ENCODE measurements at regions not wholly inside any gene's neighbourhood (a gene's known extent, or its start where the extent isn't known, plus 50 kb on each side); places are given as distances from the start of the nearest gene placed in this dataset.
"Not testable (repeated sequence)": the region's sequence is repeated elsewhere in the genome, so short reads cannot be mapped to it uniquely, and the experiment has no call there.

- Histone ChIP-seq H3K4me1 (ENCODE audit: control insufficient read depth, insufficient read depth, low read length) (no peaks in the 10 kb centered on the region), H3K9ac (ENCODE audit: low read length) (no peak overlapping the region), H3K27ac (ENCODE audit: low read depth, low read length) (no peak overlapping the region), H3K4me3 (ENCODE audit: low read length) (peak overlapping the region; percentile 14), H3K27me3 (ENCODE audit: control insufficient read depth, insufficient read depth, low read length) (peaks cover 2% of the 10 kb centered on the region), H3K36me3 (ENCODE audit: control insufficient read depth, insufficient read depth, low read length) (no peaks in the 10 kb centered on the region)
These were observed 266.3 kb downstream of the AACS start for GRCh38 chr12:125331342-125332052.

DNA sequence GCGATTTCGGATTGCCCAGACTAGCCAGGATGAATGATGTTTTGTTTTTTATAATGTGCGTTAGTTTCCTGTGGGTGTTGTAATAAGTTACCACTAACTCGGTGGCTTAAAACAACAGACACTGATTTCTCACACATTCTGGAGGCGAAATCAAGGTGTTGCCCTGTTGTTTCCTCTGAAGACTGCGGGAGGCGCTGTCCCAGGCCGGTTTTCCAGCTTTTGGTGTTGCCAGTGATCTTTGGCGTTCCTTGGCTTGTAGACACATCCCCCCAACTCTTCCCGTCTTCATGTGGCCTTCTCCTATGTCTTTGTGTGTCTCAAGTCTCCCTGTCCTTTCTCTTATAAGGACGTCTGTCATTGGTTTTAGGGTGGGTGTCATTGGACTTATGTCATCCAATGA lies 267.7 kb downstream of the AACS start:
- H3K27ac ChIP-seq (ENCODE audit: low read depth, low read length): no peak overlapping the region
- H3K4me3 ChIP-seq (ENCODE audit: low read length): no peak overlapping the region
- H3K27me3 ChIP-seq (ENCODE audit: control insufficient read depth, insufficient read depth, low read length): peaks cover 2% of the 10 kb centered on the region
- no peaks in the 10 kb centered on the region for H3K36me3 ChIP-seq (ENCODE audit: control insufficient read depth, insufficient read depth, low read length)
- no peaks in the 10 kb centered on the region for H3K4me1 ChIP-seq (ENCODE audit: control insufficient read depth, insufficient read depth, low read length)
- no peak overlapping the region for H3K9ac ChIP-seq (ENCODE audit: low read length)

- no peak overlapping the region for H3K27ac ChIP-seq (ENCODE audit: low read depth, low read length)
- peaks cover 2% of the 10 kb centered on the region for H3K27me3 ChIP-seq (ENCODE audit: control insufficient read depth, insufficient read depth, low read length)
- H3K4me1 ChIP-seq (ENCODE audit: control insufficient read depth, insufficient read depth, low read length): no peaks in the 10 kb centered on the region
- no peaks in the 10 kb centered on the region for H3K36me3 ChIP-seq (ENCODE audit: control insufficient read depth, insufficient read depth, low read length)
- no peak overlapping the region for H3K4me3 ChIP-seq (ENCODE audit: low read length)
- H3K9ac ChIP-seq (ENCODE audit: low read length): no peak overlapping the region
These were observed 271.0 kb downstream of the AACS start for GRCh38 chr12:125336246-125336645.

DNA sequence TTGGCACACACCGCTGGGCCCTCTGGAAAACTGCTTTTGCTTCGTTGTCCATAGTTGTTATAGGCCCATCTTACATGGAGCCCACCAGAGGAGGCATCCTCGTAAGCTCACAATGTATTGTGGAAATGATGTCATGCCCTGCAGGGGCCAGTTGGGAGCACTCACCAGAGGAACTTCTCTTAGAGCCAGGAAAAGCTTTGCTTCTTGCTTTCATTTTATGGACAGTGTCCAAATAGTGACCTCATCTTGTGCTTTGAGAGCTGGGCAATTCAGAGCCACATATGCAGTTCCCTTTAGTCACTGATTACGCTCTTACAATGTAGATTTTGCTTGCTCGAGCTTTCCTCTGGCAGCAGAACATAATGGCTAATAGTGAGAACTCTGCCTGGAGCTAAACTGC lies 275.6 kb downstream of the AACS start:
- H3K4me1 ChIP-seq (ENCODE audit: control insufficient read depth, insufficient read depth, low read length): no peaks in the 10 kb centered on the region
- H3K27me3 ChIP-seq (ENCODE audit: control insufficient read depth, insufficient read depth, low read length): no peaks in the 10 kb centered on the region
- no peak overlapping the region for H3K4me3 ChIP-seq (ENCODE audit: low read length)
- H3K36me3 ChIP-seq (ENCODE audit: control insufficient read depth, insufficient read depth, low read length): no peaks in the 10 kb centered on the region
- no peak overlapping the region for H3K9ac ChIP-seq (ENCODE audit: low read length)
- H3K27ac ChIP-seq (ENCODE audit: low read depth, low read length): no peak overlapping the region

DNA sequence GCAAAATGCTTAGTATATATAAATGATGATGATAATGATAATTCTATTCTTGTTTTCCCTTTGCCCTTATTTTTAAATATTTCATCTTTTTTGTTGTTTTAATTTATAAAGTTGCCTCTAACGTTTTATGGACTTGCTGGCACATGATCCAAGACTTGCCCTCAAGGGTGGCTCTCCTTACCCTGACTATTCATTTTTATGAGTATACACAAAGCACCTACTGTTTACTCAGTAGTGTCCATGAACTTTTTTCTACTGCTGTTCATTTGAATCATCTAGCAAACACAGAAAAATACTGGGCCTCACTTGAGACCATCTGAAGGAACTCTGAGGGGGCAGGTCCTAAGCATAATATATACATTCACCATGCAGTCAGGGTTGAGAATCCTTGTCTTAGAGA lies 276.2 kb downstream of the AACS start:
- Histone ChIP-seq H3K27me3 (ENCODE audit: control insufficient read depth, insufficient read depth, low read length) (no peaks in the 10 kb centered on the region), H3K36me3 (ENCODE audit: control insufficient read depth, insufficient read depth, low read length) (no peaks in the 10 kb centered on the region), H3K27ac (ENCODE audit: low read depth, low read length) (no peak overlapping the region), H3K4me3 (ENCODE audit: low read length) (no peak overlapping the region), H3K4me1 (ENCODE audit: control insufficient read depth, insufficient read depth, low read length) (no peaks in the 10 kb centered on the region), H3K9ac (ENCODE audit: low read length) (no peak overlapping the region)

DNA sequence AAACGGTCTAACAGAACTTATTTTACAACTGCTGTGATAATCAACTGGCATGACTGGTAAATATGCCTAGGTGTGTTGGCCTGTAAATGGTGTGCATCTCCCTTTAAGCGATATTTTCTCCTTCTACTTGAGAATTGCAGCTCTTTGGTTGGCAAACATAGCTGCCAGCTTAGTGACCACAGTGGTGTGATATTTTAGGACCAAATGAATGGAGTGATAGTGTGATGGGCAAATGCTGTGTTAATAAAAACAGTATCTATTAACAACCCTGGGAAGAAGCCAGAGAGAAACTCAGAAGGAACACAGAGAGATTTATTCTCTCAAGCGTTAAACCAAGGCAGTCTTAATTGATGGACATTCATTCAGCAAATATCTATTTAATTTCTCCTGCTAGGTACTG lies 278.4 kb downstream of the AACS start:
- Histone ChIP-seq H3K4me3 (ENCODE audit: low read length) (no peak overlapping the region), H3K9ac (ENCODE audit: low read length) (no peak overlapping the region), H3K4me1 (ENCODE audit: control insufficient read depth, insufficient read depth, low read length) (no peaks in the 10 kb centered on the region), H3K27ac (ENCODE audit: low read depth, low read length) (no peak overlapping the region), H3K36me3 (ENCODE audit: control insufficient read depth, insufficient read depth, low read length) (no peaks in the 10 kb centered on the region), H3K27me3 (ENCODE audit: control insufficient read depth, insufficient read depth, low read length) (no peaks in the 10 kb centered on the region)

DNA sequence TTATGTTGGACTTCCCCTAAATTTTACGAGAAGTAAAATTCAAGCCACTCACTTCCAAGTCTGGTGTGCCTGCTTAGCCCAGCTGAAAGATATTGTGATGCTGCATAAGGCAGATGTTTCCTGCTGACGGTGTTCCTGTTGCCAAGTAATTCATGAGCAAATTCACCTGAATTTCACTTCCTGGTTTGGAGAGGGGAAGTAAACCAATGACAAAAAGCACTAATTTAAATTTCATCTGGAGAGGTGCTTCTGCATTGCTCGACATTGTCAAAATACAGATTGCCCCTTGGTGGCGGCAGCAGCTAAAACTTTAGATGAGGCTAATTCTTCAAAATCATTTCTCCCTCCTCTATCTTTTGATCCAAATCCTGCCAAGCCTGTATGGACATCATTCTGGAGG lies 281.1 kb downstream of the AACS start:
- Histone ChIP-seq H3K9ac (ENCODE audit: low read length) (no peak overlapping the region), H3K27ac (ENCODE audit: low read depth, low read length) (no peak overlapping the region), H3K4me1 (ENCODE audit: control insufficient read depth, insufficient read depth, low read length) (no peaks in the 10 kb centered on the region), H3K36me3 (ENCODE audit: control insufficient read depth, insufficient read depth, low read length) (no peaks in the 10 kb centered on the region), H3K4me3 (ENCODE audit: low read length) (no peak overlapping the region), H3K27me3 (ENCODE audit: control insufficient read depth, insufficient read depth, low read length) (no peaks in the 10 kb centered on the region)

GRCh38 chr12:125351788-125352187 lies 286.6 kb downstream of the AACS start:
- no peak overlapping the region for H3K9ac ChIP-seq (ENCODE audit: low read length)
- H3K27me3 ChIP-seq (ENCODE audit: control insufficient read depth, insufficient read depth, low read length): no peaks in the 10 kb centered on the region
- no peak overlapping the region for H3K4me3 ChIP-seq (ENCODE audit: low read length)
- no peaks in the 10 kb centered on the region for H3K36me3 ChIP-seq (ENCODE audit: control insufficient read depth, insufficient read depth, low read length)
- H3K27ac ChIP-seq (ENCODE audit: low read depth, low read length): no peak overlapping the region
- H3K4me1 ChIP-seq (ENCODE audit: control insufficient read depth, insufficient read depth, low read length): no peaks in the 10 kb centered on the region

DNA sequence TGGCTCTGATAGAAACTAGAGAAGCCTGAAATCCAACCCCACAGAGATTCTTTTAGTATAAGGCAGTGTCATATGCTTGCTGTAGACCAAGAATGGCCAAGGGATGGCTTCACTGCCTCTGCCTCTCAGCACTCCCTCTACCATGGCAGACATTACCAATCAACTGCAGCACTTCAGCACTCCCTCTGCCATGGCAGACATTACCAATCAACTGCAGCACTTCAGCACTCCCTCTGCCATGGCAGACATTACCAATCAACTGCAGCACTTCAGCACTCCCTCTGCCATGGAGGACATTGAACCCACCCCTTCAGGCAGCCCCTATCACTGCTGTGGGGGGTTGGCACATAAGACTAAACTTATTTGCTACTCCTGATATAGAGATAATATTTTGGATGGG lies 287.8 kb downstream of the AACS start:
- H3K27ac ChIP-seq (ENCODE audit: low read depth, low read length); H3K4me1 ChIP-seq (ENCODE audit: control insufficient read depth, insufficient read depth, low read length); H3K27me3 ChIP-seq (ENCODE audit: control insufficient read depth, insufficient read depth, low read length); H3K4me3 ChIP-seq (ENCODE audit: low read length); H3K9ac ChIP-seq (ENCODE audit: low read length); H3K36me3 ChIP-seq (ENCODE audit: control insufficient read depth, insufficient read depth, low read length): not testable (repeated sequence)

- Histone ChIP-seq H3K4me1 (ENCODE audit: control insufficient read depth, insufficient read depth, low read length) (no peaks in the 10 kb centered on the region), H3K4me3 (ENCODE audit: low read length) (no peak overlapping the region), H3K27me3 (ENCODE audit: control insufficient read depth, insufficient read depth, low read length) (no peaks in the 10 kb centered on the region), H3K36me3 (ENCODE audit: control insufficient read depth, insufficient read depth, low read length) (no peaks in the 10 kb centered on the region), H3K9ac (ENCODE audit: low read length) (no peak overlapping the region), H3K27ac (ENCODE audit: low read depth, low read length) (no peak overlapping the region)
These were observed 288.6 kb downstream of the AACS start for GRCh38 chr12:125353871-125354270.

- Histone ChIP-seq H3K27ac (ENCODE audit: low read depth, low read length) (no peak overlapping the region), H3K27me3 (ENCODE audit: control insufficient read depth, insufficient read depth, low read length) (no peaks in the 10 kb centered on the region), H3K4me3 (ENCODE audit: low read length) (no peak overlapping the region), H3K36me3 (ENCODE audit: control insufficient read depth, insufficient read depth, low read length) (no peaks in the 10 kb centered on the region), H3K4me1 (ENCODE audit: control insufficient read depth, insufficient read depth, low read length) (no peaks in the 10 kb centered on the region), H3K9ac (ENCODE audit: low read length) (no peak overlapping the region)
These were observed 290.4 kb downstream of the AACS start for GRCh38 chr12:125355614-125356013.

DNA sequence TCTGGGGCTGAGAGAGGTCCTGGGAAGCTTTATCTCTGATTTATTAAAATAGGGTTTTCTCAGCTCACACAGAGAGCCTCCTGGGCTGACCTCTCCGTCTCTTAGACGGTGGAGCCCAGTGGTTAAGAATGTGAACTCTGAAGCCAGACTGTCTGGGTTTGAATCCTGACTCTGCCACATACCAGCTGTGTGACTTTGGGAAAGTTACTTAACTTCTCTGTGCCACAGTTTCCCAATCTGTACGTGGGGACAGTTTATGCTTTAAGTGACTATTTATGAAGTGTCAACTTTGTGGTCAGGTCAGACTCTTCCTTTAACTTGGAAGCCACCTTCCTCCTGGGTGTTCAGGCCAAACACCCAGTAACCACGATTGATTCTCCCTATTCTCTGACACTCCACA lies 290.9 kb downstream of the AACS start:
- no peaks in the 10 kb centered on the region for H3K27me3 ChIP-seq (ENCODE audit: control insufficient read depth, insufficient read depth, low read length)
- H3K36me3 ChIP-seq (ENCODE audit: control insufficient read depth, insufficient read depth, low read length): no peaks in the 10 kb centered on the region
- no peak overlapping the region for H3K9ac ChIP-seq (ENCODE audit: low read length)
- H3K4me3 ChIP-seq (ENCODE audit: low read length): no peak overlapping the region
- no peak overlapping the region for H3K27ac ChIP-seq (ENCODE audit: low read depth, low read length)
- no peaks in the 10 kb centered on the region for H3K4me1 ChIP-seq (ENCODE audit: control insufficient read depth, insufficient read depth, low read length)

DNA sequence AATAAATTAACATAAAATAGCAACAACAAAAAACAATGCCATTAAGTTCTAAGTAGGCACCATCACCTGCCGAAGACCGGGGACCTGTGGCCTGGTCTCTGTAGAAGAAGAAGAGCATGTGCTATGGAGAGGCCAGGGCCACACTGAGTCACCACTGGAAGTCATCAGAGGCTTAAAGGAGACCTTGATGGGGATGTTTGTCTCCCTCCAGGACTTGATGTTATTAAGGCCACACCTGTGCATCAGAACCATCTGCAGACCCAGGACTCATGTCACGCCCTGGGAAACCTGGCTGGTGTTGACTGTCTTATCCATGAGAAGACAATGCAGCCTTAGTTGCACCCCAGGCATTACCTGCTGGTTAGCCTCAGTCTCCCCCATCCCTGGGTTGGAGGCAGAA lies 292.3 kb downstream of the AACS start:
- Histone ChIP-seq H3K4me3 (ENCODE audit: low read length) (no peak overlapping the region), H3K36me3 (ENCODE audit: control insufficient read depth, insufficient read depth, low read length) (no peaks in the 10 kb centered on the region), H3K9ac (ENCODE audit: low read length) (no peak overlapping the region), H3K4me1 (ENCODE audit: control insufficient read depth, insufficient read depth, low read length) (no peaks in the 10 kb centered on the region), H3K27ac (ENCODE audit: low read depth, low read length) (no peak overlapping the region), H3K27me3 (ENCODE audit: control insufficient read depth, insufficient read depth, low read length) (no peaks in the 10 kb centered on the region)

Measured in rectal smooth muscle tissue (tissue), 1 donor.